K562 (cell line): ENCODE measurements at regions not wholly inside any gene's neighbourhood (a gene's known extent, or its start where the extent isn't known, plus 50 kb on each side); places are given as distances from the start of the nearest gene placed in this dataset.

Experiments used
- ATAC-seq: fragments of 200-7000 bp; cut with Tn5 transposase; 3 replicates; pipeline ENCODE4 v1.9.1; 2020; ENCODE audit warnings: moderate library complexity
- BruUV-seq: library from RNA; stranded (reverse); fragments of 400-500 nt; replicated peaks from 2 replicates; lab custom pipeline; 2021; lab: Mats Ljungman, UMichigan
- CTCF ChIA-PET: fragments of 300-600 bp; formaldehyde crosslinking; extraction: SDS; loops from one replicate; lab custom pipeline; 2021; ENCODE audit warnings: low intra/inter-chr PET ratio; lab: Yijun Ruan, JAX
- POLR2A ChIA-PET: fragments of 300-600, 350-650 bp; sonication (Branson Sonifier 250); formaldehyde crosslinking; extraction: SDS; loops from one replicate; lab custom pipeline; 2021; ENCODE audit warnings: antibody characterized with exemption, inconsistent platforms; lab: Yijun Ruan, JAX
- DNase-seq, 4 experiments: peaks; one replicate each; pipeline versions ENCODE4 v3.0.0 to v3.0.0-alpha.2; 2011 to 2018; ENCODE audit warnings: low spot score in 3 of 4, mixed read lengths in 3 of 4; ENCODE audit errors: extremely low read depth in 1 of 4
- FAIRE-seq: peaks from 2 replicates; lab custom pipeline; 2011; peaks lifted over from hg19 to GRCh38; lab: Jason Lieb, UNC
- H2AFZ ChIP-seq: 2 replicates; pipeline ENCODE4 v1.6.0; 2011; ENCODE audit warnings: low read depth, low read length, control low read depth, inconsistent platforms
- H3K27ac ChIP-seq: fragments of 200-600 bp; 3 replicates; pipeline ENCODE4 v1.8.0; 2011; ENCODE audit warnings: low read depth, mild to moderate bottlenecking, control low read depth, inconsistent platforms, low read length, moderate library complexity, mixed read lengths; ENCODE audit errors: extremely low read depth
- H3K27me3 ChIP-seq, 2 experiments: fragments of 300-600 bp in 1 of 2; 2 replicates in 1 of 2; 3 replicates in 1 of 2; pipeline versions ENCODE4 v1.6.0 to v1.8.0; 2011; ENCODE audit warnings: inconsistent platforms in 2 of 2, low read length in 2 of 2, mild to moderate bottlenecking in 1 of 2, mixed read lengths in 1 of 2, moderate library complexity in 1 of 2; ENCODE audit not compliant: control insufficient read depth in 2 of 2, insufficient read depth in 2 of 2
- H3K36me3 ChIP-seq: fragments of 300-600 bp; 3 replicates; pipeline ENCODE4 v1.8.0; 2011; ENCODE audit warnings: mild to moderate bottlenecking, low read length, inconsistent platforms; ENCODE audit not compliant: control insufficient read depth, insufficient read depth
- H3K4me1 ChIP-seq, 2 experiments: fragments of 200-600 bp in 1 of 2; replicated peaks in 1 of 2; 2 replicates in 1 of 2; 3 replicates in 1 of 2; pipeline versions ENCODE4 v1.5.1 to v1.8.0; 2011; ENCODE audit warnings: inconsistent platforms in 2 of 2, low read length in 2 of 2, mild to moderate bottlenecking in 1 of 2, mixed read lengths in 1 of 2, moderate library complexity in 1 of 2; ENCODE audit not compliant: control insufficient read depth in 2 of 2, insufficient read depth in 2 of 2
- H3K4me2 ChIP-seq: 2 replicates; pipeline ENCODE4 v1.6.1; 2011; ENCODE audit warnings: low read length, control low read depth, inconsistent platforms, mixed read lengths; ENCODE audit not compliant: insufficient read depth
- H3K4me3 ChIP-seq: fragments of 200-600 bp; sonication (generic), shearing (Covaris generic); 2 replicates; pipeline ENCODE4 v1.5.1; 2016; ENCODE audit warnings: control low read depth, inconsistent platforms
- H3K79me2 ChIP-seq: fragments of 200-600 bp; 3 replicates; pipeline ENCODE4 v1.8.0; 2011; ENCODE audit warnings: low read length, inconsistent platforms; ENCODE audit not compliant: control insufficient read depth, insufficient read depth
- H3K9ac ChIP-seq, 2 experiments: 2 replicates each; pipeline versions ENCODE4 v1.6.0 to v1.6.1; 2011; ENCODE audit warnings: low read depth in 2 of 2, low read length in 2 of 2, control low read depth in 1 of 2, inconsistent platforms in 1 of 2, mild to moderate bottlenecking in 1 of 2, mixed read lengths in 1 of 2; ENCODE audit not compliant: insufficient read depth in 1 of 2
- H3K9me1 ChIP-seq: one replicate; pipeline ENCODE4 v1.6.0; 2011; ENCODE audit warnings: inconsistent platforms, mild to moderate bottlenecking, low read length, moderate library complexity; ENCODE audit not compliant: control insufficient read depth, insufficient read depth
- H3K9me3 ChIP-seq: replicated peaks from 2 replicates; pipeline ENCODE4 v1.5.1; 2011; ENCODE audit warnings: low read depth, low read length, inconsistent platforms; ENCODE audit not compliant: control insufficient read depth, insufficient read depth
- H4K20me1 ChIP-seq: replicated peaks from 2 replicates; pipeline ENCODE4 v1.6.1; 2011; ENCODE audit warnings: low read length, inconsistent platforms, mixed read lengths; ENCODE audit not compliant: control insufficient read depth, insufficient read depth
- ATF6 ChIP-seq: sonication (generic); formaldehyde crosslinking; IDR thresholded peaks from 2 replicates; pipeline ENCODE4 v1.4.0; 2020; ENCODE audit warnings: mild to moderate bottlenecking, missing genetic modification reagents
- CCNT2 ChIP-seq: IDR thresholded peaks from 2 replicates; pipeline ENCODE4 v1.6.1; 2011; ENCODE audit warnings: borderline replicate concordance, low read depth, mild to moderate bottlenecking, moderate library complexity, mixed read lengths, low read length; ENCODE audit not compliant: insufficient read length; ENCODE audit errors: extremely low read depth
- EHMT2 ChIP-seq: fragments of 450-650 bp; IDR thresholded peaks from 2 replicates; pipeline ENCODE4 v1.6.1; 2018; ENCODE audit warnings: antibody characterized with exemption
- GTF3C2 ChIP-seq: IDR thresholded peaks from 3 replicates; pipeline ENCODE4 v1.6.1; 2011; ENCODE audit warnings: borderline replicate concordance, mild to moderate bottlenecking, moderate library complexity; ENCODE audit not compliant: insufficient read length; ENCODE audit errors: extremely low read depth
- HSF4 ChIP-seq: fragments of 250-450 bp; sonication (Bioruptor Pico); IDR thresholded peaks from 2 replicates; pipeline ENCODE4 v2.1.2; 2022; ENCODE audit warnings: mild to moderate bottlenecking, moderate library complexity, borderline replicate concordance
- NCOA6 ChIP-seq: fragments of 450-650 bp; IDR thresholded peaks from 2 replicates; pipeline ENCODE4 v1.6.1; 2017; ENCODE audit warnings: mild to moderate bottlenecking
- NFIC ChIP-seq: fragments of 450-650 bp; IDR thresholded peaks from 2 replicates; pipeline ENCODE4 v1.6.1; 2017; ENCODE audit warnings: mild to moderate bottlenecking, inconsistent platforms
- PCBP1 ChIP-seq: fragments of 200-400 bp; formaldehyde crosslinking; IDR thresholded peaks from 2 replicates; pipeline ENCODE4 v1.6.1; 2018; ENCODE audit warnings: mild to moderate bottlenecking, low read depth, low read length; ENCODE audit not compliant: poor library complexity, severe bottlenecking
- ZBTB43 ChIP-seq: sonication (generic); formaldehyde crosslinking; IDR thresholded peaks from 2 replicates; pipeline ENCODE4 v1.8.0; 2023; ENCODE audit warnings: mild to moderate bottlenecking, missing genetic modification reagents
- ZNF263 ChIP-seq: sonication (generic); formaldehyde crosslinking; IDR thresholded peaks from 2 replicates; pipeline ENCODE4 v1.8.0; 2022; ENCODE audit warnings: mild to moderate bottlenecking, missing genetic modification reagents, borderline replicate concordance
- ZNF316 ChIP-seq: fragments of 450-650 bp; IDR thresholded peaks from 2 replicates; pipeline ENCODE4 v1.6.1; 2016
- WGBS: fragments of 100-300 bp; shearing (Covaris generic); methylation state at CpG from one replicate; pipeline ENCODE4 v1.1.6; 2016; ENCODE audit warnings: low coverage, mixed read lengths; ENCODE audit not compliant: insufficient coverage; ENCODE audit errors: missing lambda C conversion rate; 5-methylcytosine and 5-hydroxymethylcytosine counted together
- in situ Hi-C: fragments of 300-500 bp; cut with MboI; formaldehyde crosslinking; loops from 4 replicates; pipeline ENCODE4 v1.15.0; 2018; ENCODE audit warnings: inconsistent platforms, mixed read lengths
- intact Hi-C: fragments of 100-400 bp; cut with micrococcal nuclease; formaldehyde crosslinking; loops from 2 replicates; pipeline ENCODE4 v1.14.2; 2022

- Histone ChIP-seq H3K9me3 (no peaks in the 10 kb centered on the region), H3K9me1 (no peaks in the 10 kb centered on the region), H4K20me1 (no peaks in the 10 kb centered on the region), H3K9ac (no peak overlapping the region), H3K36me3 (no peaks in the 10 kb centered on the region), H2AFZ (no peak overlapping the region), H3K79me2 (no peaks in the 10 kb centered on the region), H3K4me1 (no peaks in the 10 kb centered on the region), H3K27me3 (no peaks in the 10 kb centered on the region), H3K4me2 (no peak overlapping the region), H3K4me3 (no peak overlapping the region), H3K27ac (no peak overlapping the region)
- intact Hi-C loops (no loop called here), in situ Hi-C loops (no loop called here)
- CTCF ChIA-PET: no interaction called here
- ATAC-seq (no peak), DNase-seq (no peak), FAIRE-seq (no peak)
- TF ChIP-seq NFIC: peak; percentile 24
- no peak for TF ChIP-seq PCBP1
- WGBS: 0% methylated on average over 4 of the region's 4 CpGs
- BruUV-seq: no TSS peak
- POLR2A ChIA-PET: no interaction called here
Observed at GRCh38 chr18:2070631-2071030, 500.7 kb downstream of the METTL4 start.

- DNase-seq (no peak), ATAC-seq (no peak), FAIRE-seq (no peak)
- in situ Hi-C loops: no loop called here
- H3K79me2 ChIP-seq: no peaks in the 10 kb centered on the region
- CTCF ChIA-PET: no interaction called here
- intact Hi-C loops: no loop called here
- no peaks in the 10 kb centered on the region for H4K20me1 ChIP-seq
- H3K4me3 ChIP-seq: no peak overlapping the region
- 0% methylated on average over 1 of the region's 1 CpG for WGBS
- H2AFZ ChIP-seq: no peak overlapping the region
- BruUV-seq: no TSS peak
- no peak overlapping the region for H3K4me2 ChIP-seq
- H3K4me1 ChIP-seq: no peaks in the 10 kb centered on the region
- H3K36me3 ChIP-seq: no peaks in the 10 kb centered on the region
- POLR2A ChIA-PET: no interaction called here
- no peaks in the 10 kb centered on the region for H3K9me3 ChIP-seq
- no peaks in the 10 kb centered on the region for H3K27me3 ChIP-seq
- no peak overlapping the region for H3K9ac ChIP-seq
- H3K9me1 ChIP-seq: no peaks in the 10 kb centered on the region
- H3K27ac ChIP-seq: no peak overlapping the region
- TF ChIP-seq ATF6 (CRISPR knock-in tag) (no peak), ZBTB43 (CRISPR knock-in tag) (no peak), GTF3C2 (no peak), EHMT2 (no peak), NCOA6 (no peak), HSF4 (CRISPR knock-in tag) (no peak), CCNT2 (no peak), ZNF316 (no peak), ZNF263 (CRISPR knock-in tag) (no peak)
Observed at GRCh38 chr18:2075499-2075898, 495.8 kb downstream of the METTL4 start.
